Erythroblast (primary cell): ENCODE measurements at regions not wholly inside any gene's neighbourhood (a gene's known extent, or its start where the extent isn't known, plus 50 kb on each side); places are given as distances from the start of the nearest gene placed in this dataset.
"Not testable (repeated sequence)": the region's sequence is repeated elsewhere in the genome, so short reads cannot be mapped to it uniquely, and the experiment has no call there.

ENCODE experiments used
- DNase-seq, 2 experiments: peaks; one replicate each; lab custom pipeline; 2025; lab: John Stamatoyannopoulos, UW
- GATA1 ChIP-seq: IDR thresholded peaks from 2 replicates; pipeline ENCODE4 v1.6.1; 2011; ENCODE audit warnings: low read depth, mild to moderate bottlenecking, control low read depth, low read length, moderate library complexity
- POLR2A ChIP-seq: IDR thresholded peaks from 2 replicates; pipeline ENCODE4 v1.6.1; 2011; ENCODE audit warnings: mild to moderate bottlenecking, low read length

DNA sequence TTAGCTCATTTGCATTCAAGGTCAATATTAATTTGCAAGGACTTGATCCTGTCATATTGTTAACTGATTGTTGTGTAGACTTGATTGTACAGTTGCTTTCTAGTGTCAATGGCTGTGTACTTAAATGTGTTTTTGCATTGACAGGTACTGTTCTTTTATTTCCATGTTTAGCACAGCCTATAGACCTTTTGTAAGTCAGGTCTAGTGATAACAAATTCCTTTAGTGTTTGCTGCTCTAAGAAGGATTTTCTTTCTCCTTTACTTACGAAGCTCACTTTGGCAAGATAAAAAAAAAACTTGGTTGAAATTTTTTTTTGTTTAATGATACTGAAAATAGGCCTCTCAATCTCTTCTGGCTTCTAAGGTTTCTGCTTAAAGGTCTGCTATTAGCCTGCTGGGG is 942.3 kb downstream of the QKI start:
- DNase-seq = peak in 1 of 2 experiments; percentile 2
- TF ChIP-seq POLR2A (no peak), GATA1 (no peak)

DNA sequence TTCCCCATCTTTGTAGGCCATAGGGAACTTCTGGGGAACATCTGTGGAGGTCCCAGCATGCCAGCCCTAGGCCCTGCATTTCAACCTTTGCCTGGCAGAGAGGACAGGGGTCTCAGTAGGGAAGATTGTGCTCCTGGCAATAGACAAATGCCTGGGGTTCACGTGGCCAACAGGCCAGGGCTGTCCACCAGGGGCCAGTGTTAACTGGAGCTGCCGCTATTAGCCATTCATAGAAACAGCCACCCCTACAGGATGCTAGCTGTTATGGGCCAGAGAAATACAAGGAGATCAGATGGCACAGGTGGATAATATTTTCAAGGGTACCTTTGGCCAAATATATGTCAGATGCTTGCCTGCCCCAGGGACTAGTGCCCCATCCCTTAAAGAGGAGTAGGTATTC is 932.9 kb downstream of the QKI start:
- no peak for TF ChIP-seq POLR2A
- TF ChIP-seq GATA1 = no peak
- no peak for DNase-seq

DNA sequence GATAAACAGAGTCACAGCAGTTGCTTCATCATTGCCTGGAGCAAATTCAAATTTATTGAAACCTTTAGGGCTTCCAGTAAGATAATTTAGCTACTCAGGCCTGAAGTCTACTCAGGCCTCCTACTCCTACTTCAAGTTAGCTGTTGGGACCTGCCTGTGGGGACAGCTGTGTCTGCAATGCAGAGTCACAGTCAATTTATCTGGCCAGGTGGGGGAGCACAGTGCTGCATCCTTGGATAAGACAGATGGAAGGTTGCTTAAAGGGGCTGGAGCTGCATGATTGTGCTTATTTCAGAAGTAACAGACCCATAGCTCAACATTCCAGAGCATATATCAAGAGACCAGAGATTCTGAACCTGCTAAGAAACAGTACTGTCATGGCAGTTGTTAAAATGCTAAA is 932.1 kb downstream of the QKI start:
- peak in 1 of 2 experiments; percentile 1 for DNase-seq
- no peak for TF ChIP-seq POLR2A
- no peak for TF ChIP-seq GATA1

DNA sequence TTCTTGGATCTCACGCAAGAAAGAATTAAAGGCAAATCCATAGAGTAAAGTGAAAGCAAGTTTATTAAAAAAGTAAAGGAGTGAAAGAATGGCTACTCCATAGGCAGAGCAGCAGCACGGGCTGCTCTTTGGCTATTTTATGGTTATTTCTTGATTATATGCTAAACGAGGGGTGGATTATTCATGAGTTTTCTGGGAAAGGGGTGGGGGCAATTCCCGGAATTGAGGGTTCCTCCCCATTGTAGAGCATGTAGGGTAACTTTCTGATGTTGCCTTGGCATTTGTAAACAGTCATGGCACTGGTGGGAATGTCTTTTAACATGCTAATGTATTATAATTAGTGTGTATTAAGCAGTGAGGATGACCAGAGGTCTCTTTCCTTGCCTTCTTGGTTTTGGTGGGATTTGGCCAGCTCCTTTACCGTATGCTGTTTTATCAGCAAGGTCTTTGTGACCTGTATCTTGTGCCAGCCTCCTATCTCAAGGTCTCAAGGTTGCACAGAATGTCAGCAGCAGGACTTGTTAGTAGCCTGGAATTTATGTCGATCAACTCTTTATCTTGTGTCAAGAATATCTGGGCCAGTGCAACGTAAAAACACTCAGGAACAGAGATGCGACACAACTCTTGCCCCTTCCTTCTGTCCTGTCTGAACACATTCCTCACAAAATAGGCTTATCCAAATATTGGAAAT is 931.4 kb downstream of the QKI start:
- TF ChIP-seq POLR2A (no peak), GATA1 (no peak)
- DNase-seq = no peak

DNA sequence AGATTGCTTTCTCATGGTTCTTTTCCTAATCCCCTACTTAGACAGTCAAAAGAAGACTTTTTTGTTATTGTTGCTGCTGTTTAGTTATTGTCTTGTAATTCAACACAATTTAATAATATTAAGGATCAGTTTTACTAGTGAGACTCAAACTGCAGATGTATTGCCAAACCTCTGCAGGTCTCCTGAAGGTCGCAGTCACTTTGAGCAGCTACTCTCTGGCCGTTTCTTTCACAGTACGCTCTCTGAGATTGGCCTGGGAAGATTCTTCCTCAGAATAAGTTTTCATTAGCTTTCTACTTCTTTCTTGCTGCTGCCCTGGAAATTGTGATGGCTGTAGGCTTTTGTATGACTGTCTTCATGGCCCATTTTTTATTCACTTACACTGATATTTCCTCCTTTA is 930.8 kb downstream of the QKI start:
- TF ChIP-seq GATA1 = no peak
- no peak for TF ChIP-seq POLR2A
- no peak for DNase-seq

DNA sequence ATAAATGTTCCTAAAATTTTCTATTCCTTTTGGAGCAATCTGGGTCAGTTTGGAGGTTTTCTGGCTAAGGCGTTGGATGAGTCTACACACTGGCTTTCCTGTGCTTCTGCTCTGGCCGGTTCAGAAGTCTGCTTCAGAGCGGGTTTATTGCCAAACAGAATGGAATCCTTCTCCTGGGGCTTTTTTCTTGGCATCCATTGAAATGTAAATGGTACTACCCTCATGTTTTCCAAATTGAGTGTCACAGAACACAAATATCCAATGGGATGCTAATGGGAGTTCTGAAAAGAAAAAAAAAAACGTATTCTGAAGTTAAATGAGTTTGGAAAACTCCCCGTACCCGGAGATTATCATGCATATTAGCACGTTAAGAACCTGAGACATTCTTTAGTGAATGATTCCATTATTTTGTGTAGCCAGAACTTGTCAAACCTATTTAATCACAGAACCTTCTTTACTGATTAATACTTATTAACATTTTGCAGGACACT is 930.3 kb downstream of the QKI start:
- DNase-seq = no peak
- TF ChIP-seq POLR2A = no peak

DNA sequence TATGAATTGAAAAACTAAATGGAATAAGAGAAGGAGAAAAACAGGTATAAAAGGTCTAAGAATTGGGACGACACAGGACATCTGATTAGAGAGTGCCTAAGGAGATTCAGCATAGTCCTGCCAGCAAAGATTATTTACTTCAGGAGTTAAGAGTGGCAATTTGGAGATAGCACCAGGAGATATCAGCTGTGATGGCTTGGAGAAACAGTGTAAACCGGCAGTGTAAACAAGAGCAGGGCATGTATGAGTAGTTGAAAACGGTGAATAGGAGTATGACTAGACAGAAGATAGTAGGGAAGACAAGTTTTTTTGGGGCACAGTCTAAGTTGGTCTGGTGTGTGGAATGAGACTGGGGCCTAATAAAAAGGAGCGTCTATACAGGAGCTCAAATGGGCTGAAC is 924.9 kb downstream of the QKI start:
- DNase-seq = not testable (repeated sequence)

DNA sequence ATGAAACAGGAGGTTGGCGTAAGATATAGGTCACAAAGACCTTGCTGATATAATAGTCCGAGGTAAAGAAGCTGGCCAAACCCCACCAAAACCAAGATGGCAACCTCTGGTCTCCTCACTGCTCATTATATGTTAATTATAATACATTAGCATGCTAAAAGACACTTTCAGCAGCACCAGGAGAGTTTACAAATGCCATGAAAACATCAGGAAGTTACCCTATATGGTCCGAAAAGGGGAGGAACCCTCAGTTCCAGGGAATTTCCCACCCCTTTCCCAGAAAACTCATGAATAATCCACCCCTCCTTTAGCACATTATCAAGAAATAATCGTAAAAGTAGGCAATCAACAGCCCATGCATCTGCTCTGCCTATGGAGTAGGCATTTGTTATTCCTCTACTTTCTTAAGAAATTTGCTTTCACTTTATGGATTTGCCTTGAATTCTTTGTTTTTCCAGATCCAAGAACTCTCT is 923.4 kb downstream of the QKI start:
- DNase-seq = no peak
- TF ChIP-seq GATA1 (no peak), POLR2A (no peak)

DNA sequence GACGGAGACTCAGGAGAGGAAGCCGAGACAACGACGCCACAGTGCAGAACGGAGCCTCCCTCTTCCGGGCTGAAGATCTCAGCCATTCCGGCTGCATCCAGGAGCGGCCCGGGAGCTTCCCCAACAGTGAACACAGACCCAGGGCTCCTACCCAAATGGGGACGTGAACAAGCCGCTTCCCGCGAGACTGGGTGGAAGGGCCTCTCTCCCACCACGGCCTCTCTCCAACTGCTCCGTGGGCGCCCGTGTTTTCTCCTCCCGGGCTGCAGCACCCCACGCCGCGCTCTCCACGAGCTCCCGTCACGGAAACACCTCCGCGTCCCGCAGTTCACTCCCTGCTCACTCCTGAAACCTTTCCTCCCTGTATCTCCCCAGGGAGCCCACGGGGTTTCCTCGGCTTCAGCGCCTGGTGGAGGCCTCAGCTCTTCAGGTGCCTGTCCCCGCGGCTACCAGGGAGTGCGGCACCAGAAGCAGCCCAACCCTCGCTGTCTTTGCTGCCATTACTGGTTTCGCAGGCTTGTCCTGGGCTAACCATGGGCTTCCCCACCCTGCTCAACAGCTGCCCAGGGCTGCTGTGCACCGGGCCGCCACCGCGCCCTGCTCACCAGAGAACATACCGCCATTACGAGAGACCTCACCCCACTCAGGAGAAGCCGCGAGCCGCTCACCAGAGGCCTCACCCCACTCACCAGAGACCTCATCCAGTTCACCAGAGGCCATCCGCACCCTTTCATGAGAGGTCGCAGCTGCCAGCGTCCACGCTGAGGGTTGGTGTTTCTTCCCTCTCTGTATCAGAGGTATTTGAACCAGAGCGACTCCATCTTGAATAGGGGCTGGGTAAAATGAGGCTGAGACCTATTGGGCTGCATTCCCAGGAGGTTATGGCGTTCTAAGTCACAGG is 922.8 kb downstream of the QKI start:
- no peak for DNase-seq
- TF ChIP-seq GATA1 (no peak), POLR2A (no peak)

DNA sequence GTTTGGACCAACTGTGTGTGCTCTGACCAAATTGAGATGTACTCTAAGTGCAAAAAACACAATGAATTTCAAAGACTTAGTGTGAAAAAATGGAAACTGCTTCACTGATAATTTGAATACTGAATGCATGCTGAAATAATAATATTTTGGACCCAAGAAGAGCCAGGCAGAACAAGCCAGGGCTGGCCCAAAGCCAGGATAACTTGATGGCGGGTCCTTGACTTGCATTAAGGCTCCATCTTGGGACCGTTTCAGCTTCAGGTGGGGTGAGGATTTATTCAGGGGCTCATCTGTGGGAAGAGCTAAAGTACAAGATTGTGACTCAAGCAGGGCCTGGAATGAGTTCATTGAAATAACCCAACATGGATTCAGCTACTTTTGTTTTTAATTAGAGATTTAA is 921.9 kb downstream of the QKI start:
- no peak for DNase-seq
- TF ChIP-seq POLR2A (no peak), GATA1 (no peak)

DNA sequence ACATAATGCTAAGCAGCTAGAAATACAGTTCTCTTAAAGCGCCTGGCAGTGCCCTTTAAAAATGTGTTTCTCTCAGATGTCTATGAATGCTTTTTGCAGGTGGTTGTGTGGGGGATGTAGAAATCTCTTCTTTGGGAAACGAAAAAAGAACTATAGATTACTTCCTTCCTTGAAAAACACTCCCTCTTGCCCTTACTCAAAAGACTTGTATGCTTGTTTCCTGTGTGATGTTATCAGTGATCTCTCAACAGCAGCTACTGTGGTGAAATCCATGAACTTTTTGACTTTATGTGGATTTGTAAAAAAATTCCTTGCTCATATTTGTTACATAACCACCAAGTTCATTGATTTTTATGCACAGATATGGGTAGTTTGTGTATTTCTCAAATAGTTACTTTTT is 916.5 kb downstream of the QKI start:
- TF ChIP-seq GATA1 = no peak
- no peak for TF ChIP-seq POLR2A

DNA sequence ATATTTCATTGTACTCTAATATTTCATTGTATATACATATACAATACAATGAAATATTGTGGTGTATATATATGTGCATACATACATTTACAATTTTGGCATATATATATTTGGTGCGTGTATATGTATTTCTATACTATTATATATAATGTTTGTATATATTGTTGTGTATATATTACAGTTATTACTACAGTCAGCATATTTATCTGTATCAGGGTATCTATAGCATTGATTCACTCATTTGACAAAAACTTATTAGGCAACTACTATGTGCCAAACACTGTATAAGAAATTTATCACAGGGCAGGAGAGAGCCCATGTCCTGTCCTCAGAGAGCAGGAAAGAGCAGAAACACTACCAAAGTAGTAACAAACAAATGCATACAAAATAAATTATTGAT is 910.6 kb downstream of the QKI start:
- no peak for DNase-seq
- TF ChIP-seq GATA1 = no peak

More for the DNA sequence above, 916.5 kb downstream of the QKI start:
- DNase-seq = no peak

DNA sequence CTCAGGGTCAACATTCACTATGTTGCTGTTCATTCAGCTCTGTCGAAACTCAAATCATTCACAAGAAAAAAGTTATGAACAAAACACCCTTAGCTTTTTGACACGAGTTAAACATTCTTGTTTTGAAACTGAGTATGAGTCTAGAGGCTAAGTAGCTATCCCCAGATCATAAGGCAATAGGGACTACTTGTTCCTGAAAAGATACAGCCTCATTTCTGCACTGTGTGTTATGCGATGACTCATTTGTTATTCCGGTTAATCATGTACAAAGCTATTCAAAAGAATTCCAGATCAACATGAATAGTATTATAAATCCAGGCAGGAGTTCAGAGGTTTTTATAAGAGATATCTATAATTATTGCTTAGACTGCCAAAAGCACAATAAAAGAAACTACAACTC is 908.0 kb downstream of the QKI start:
- TF ChIP-seq GATA1 = no peak
- no peak for TF ChIP-seq POLR2A
- no peak for DNase-seq

DNA sequence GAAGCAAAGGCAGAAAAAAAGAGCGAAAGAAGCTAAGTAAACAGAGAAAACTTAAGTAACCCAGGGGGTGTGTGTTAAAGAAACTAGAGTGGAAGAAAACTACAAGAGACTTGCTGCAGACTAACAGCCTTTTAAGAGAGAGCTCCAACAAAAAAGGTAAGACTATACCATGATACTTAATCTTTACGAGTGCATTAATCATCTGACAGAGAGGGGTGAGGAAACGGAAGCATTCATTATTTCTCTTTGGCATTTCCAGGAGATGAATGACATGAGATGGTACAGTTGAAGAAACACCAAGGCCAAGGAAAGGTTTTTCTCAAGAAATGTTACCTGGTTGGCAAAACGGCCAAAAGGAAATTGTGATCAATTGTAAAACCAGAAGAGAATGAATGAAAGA is 906.8 kb downstream of the QKI start:
- TF ChIP-seq GATA1 = no peak
- no peak for TF ChIP-seq POLR2A
- DNase-seq = no peak
